Trophoblast cell (in vitro differentiated cells and primary cell): ENCODE measurements at regions not wholly inside any gene's neighbourhood (a gene's known extent, or its start where the extent isn't known, plus 50 kb on each side); places are given as distances from the start of the nearest gene placed in this dataset.

Experiments
- DNase-seq, 2 donors: peaks; one replicate each; pipeline ENCODE4 v3.0.0-alpha.2; 2016
- H2AFZ ChIP-seq: 2 replicates; pipeline ENCODE4 v1.6.1; 2013; ENCODE audit warnings: low read length, moderate library complexity, mild to moderate bottlenecking; ENCODE audit not compliant: insufficient read depth, poor library complexity
- H2AK5ac ChIP-seq: 2 replicates; pipeline ENCODE4 v1.6.1; 2013; ENCODE audit warnings: mild to moderate bottlenecking, low read length
- H2BK120ac ChIP-seq: 2 replicates; pipeline ENCODE4 v1.6.1; 2013; ENCODE audit warnings: low read length, mild to moderate bottlenecking, moderate library complexity; ENCODE audit not compliant: insufficient read depth, poor library complexity
- H2BK12ac ChIP-seq: 2 replicates; pipeline ENCODE4 v1.6.1; 2013; ENCODE audit warnings: mild to moderate bottlenecking, low read length, moderate library complexity
- H2BK5ac ChIP-seq: 2 replicates; pipeline ENCODE4 v1.6.1; 2013; ENCODE audit warnings: low read length, low read depth, moderate library complexity, mild to moderate bottlenecking; ENCODE audit not compliant: poor library complexity
- H3K14ac ChIP-seq: 2 replicates; pipeline ENCODE4 v1.6.1; 2013; ENCODE audit warnings: mild to moderate bottlenecking, low read length
- H3K18ac ChIP-seq: 2 replicates; pipeline ENCODE4 v1.6.1; 2013; ENCODE audit warnings: mild to moderate bottlenecking, low read length
- H3K23ac ChIP-seq: 2 replicates; pipeline ENCODE4 v1.6.1; 2013; ENCODE audit warnings: low read length
- H3K27ac ChIP-seq: 2 replicates; pipeline ENCODE4 v1.5.1; 2013; ENCODE audit warnings: low read depth, mild to moderate bottlenecking, inconsistent platforms, low read length, moderate library complexity
- H3K27me3 ChIP-seq: 2 replicates; pipeline ENCODE4 v1.6.1; 2013; ENCODE audit warnings: inconsistent platforms, mild to moderate bottlenecking, low read length, moderate library complexity; ENCODE audit not compliant: insufficient read depth
- H3K36me3 ChIP-seq, 2 experiments: 1 replicate in 1 of 2; 2 replicates in 1 of 2; pipeline ENCODE4 v1.6.1; 2013; ENCODE audit warnings: low read length in 2 of 2, mild to moderate bottlenecking in 2 of 2, moderate library complexity in 1 of 2; ENCODE audit not compliant: insufficient read depth in 2 of 2, control insufficient read depth in 1 of 2
- H3K4ac ChIP-seq: 2 replicates; pipeline ENCODE4 v1.6.1; 2013; ENCODE audit warnings: low read depth, mild to moderate bottlenecking, low read length, moderate library complexity
- H3K4me1 ChIP-seq, 2 experiments: 1 replicate in 1 of 2; 2 replicates in 1 of 2; pipeline ENCODE4 v1.6.1; 2013; ENCODE audit warnings: low read length in 2 of 2, mild to moderate bottlenecking in 2 of 2, moderate library complexity in 1 of 2; ENCODE audit not compliant: insufficient read depth in 2 of 2, control insufficient read depth in 1 of 2
- H3K4me2 ChIP-seq: 2 replicates; pipeline ENCODE4 v1.6.1; 2013; ENCODE audit warnings: inconsistent platforms, mild to moderate bottlenecking, low read length, moderate library complexity
- H3K4me3 ChIP-seq: 2 replicates; pipeline ENCODE4 v1.5.1; 2013; ENCODE audit warnings: mild to moderate bottlenecking, low read depth, low read length, inconsistent platforms
- H3K79me1 ChIP-seq: one replicate; pipeline ENCODE4 v1.6.1; 2013; ENCODE audit warnings: low read length
- H3K79me2 ChIP-seq: 2 replicates; pipeline ENCODE4 v1.6.1; 2013; ENCODE audit warnings: low read length, mild to moderate bottlenecking; ENCODE audit not compliant: control insufficient read depth, insufficient read depth, poor library complexity
- H3K9ac ChIP-seq: 2 replicates; pipeline ENCODE4 v1.6.1; 2013; ENCODE audit warnings: mild to moderate bottlenecking, low read length
- H3K9me3 ChIP-seq: 2 replicates; pipeline ENCODE4 v1.6.1; 2013; ENCODE audit warnings: low read depth, mild to moderate bottlenecking, control low read depth, inconsistent platforms, low read length; ENCODE audit not compliant: insufficient read depth
- H4K12ac ChIP-seq: 2 replicates; pipeline ENCODE4 v1.6.1; 2013; ENCODE audit warnings: low read depth, mild to moderate bottlenecking, low read length, moderate library complexity
- H4K8ac ChIP-seq: 2 replicates; pipeline ENCODE4 v1.6.1; 2013; ENCODE audit warnings: low read depth, mild to moderate bottlenecking, low read length, moderate library complexity
- H4K91ac ChIP-seq: one replicate; pipeline ENCODE4 v1.6.1; 2013; ENCODE audit warnings: low read depth, mild to moderate bottlenecking, low read length, moderate library complexity
- WGBS: extraction: QIAGEN DNeasy Blood & Tissue Kit; methylation state at CpG from one replicate; pipeline ENCODE4 v1.1.7; 2013; ENCODE audit warnings: missing lambda C conversion rate; ENCODE audit not compliant: insufficient read length, insufficient coverage; ENCODE audit errors: extremely low coverage; 5-methylcytosine and 5-hydroxymethylcytosine counted together

DNA sequence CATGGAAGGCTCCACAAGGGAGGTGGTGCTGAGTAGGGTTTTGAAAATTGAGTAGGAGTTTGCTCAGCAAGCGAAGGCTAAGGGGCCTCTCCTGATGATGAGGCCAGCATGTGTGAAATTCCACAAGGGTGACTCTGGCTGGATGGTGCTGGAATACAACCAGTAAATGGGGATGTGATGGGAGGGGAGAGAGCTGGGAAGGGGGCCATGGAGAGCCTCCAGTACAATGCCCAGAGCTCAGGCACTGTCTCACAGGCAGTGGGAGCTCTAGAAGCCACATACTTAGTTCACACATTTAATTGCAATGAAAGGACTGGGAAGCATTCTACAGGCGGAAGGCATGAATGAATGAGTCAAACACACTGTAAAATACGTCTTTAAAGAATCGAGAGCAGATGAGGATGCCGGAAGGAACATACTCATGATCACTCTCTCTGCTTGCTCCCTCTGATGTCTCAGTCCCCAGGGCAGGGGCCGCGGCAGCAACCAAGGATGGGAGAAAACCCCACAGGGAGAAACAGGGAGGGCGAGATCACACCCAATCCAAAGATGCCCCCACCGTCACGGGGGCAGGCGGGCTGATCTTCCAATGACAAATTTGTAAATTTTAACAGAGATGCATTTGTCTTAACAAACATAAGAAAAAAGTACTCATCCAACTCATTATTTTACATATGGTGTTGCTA lies 261.0 kb downstream of the NSG2 start:
- H2AFZ ChIP-seq: no peak overlapping the region
- no peaks in the 10 kb centered on the region for H3K9me3 ChIP-seq
- H3K4me2 ChIP-seq: no peak overlapping the region
- H3K4me1 ChIP-seq: peaks cover 0 to under 1% of the 10 kb centered on the region in 2 experiments
- H2BK12ac ChIP-seq: no peak overlapping the region
- H3K27me3 ChIP-seq: no peaks in the 10 kb centered on the region
- no peak overlapping the region for H3K4ac ChIP-seq
- H3K18ac ChIP-seq: no peak overlapping the region
- H3K14ac ChIP-seq: no peak overlapping the region
- H3K79me1 ChIP-seq: no peaks in the 10 kb centered on the region
- no peak overlapping the region for H4K12ac ChIP-seq
- no CpG with 5 or more reads among the region's 11 CpGs for WGBS
- no peak overlapping the region for H3K23ac ChIP-seq
- H2BK5ac ChIP-seq: no peak overlapping the region
- no peak overlapping the region for H2AK5ac ChIP-seq
- no peaks in the 10 kb centered on the region for H3K79me2 ChIP-seq
- no peak overlapping the region for H3K4me3 ChIP-seq
- H3K9ac ChIP-seq: no peak overlapping the region
- no peak overlapping the region for H2BK120ac ChIP-seq
- H4K8ac ChIP-seq: no peak overlapping the region
- H3K36me3 ChIP-seq: no peaks in the 10 kb centered on the region
- no peak for DNase-seq
- H3K27ac ChIP-seq: no peak overlapping the region
- no peak overlapping the region for H4K91ac ChIP-seq

DNA sequence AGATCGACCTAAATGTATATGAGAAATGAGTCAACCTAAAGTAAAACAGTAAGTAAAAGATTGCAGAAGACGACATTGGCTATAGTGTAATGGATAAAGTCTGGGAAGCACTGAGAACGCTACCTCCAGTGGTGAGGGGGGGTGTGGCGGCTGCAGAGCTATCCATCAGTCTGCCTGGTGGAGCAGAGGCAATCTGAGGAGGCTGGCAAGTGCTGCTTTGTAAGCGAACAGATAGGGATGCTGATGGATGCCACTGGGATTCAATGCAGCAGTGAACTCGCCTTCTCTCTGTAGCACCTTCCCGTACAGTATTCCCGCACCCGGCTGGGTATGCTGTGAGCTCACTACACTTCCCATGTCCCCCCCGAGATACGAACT lies 261.5 kb downstream of the NSG2 start:
- no peak overlapping the region for H4K91ac ChIP-seq
- H2AFZ ChIP-seq: no peak overlapping the region
- no peaks in the 10 kb centered on the region for H3K9me3 ChIP-seq
- H4K8ac ChIP-seq: no peak overlapping the region
- H2BK5ac ChIP-seq: no peak overlapping the region
- no peak overlapping the region for H2AK5ac ChIP-seq
- H3K4me3 ChIP-seq: peak overlapping the region; percentile 39
- DNase-seq: no peak
- no peak overlapping the region for H3K4me2 ChIP-seq
- no peak overlapping the region for H2BK120ac ChIP-seq
- no CpG with 5 or more reads among the region's 11 CpGs for WGBS
- no peak overlapping the region for H3K23ac ChIP-seq
- no peaks in the 10 kb centered on the region for H3K36me3 ChIP-seq
- H3K4ac ChIP-seq: no peak overlapping the region
- H4K12ac ChIP-seq: no peak overlapping the region
- no peak overlapping the region for H3K14ac ChIP-seq
- no peak overlapping the region for H3K9ac ChIP-seq
- H3K79me2 ChIP-seq: no peaks in the 10 kb centered on the region
- H3K18ac ChIP-seq: no peak overlapping the region
- no peak overlapping the region for H3K27ac ChIP-seq
- no peaks in the 10 kb centered on the region for H3K27me3 ChIP-seq
- H3K79me1 ChIP-seq: no peaks in the 10 kb centered on the region
- peaks cover 0 to 3% of the 10 kb centered on the region in 2 experiments for H3K4me1 ChIP-seq
- H2BK12ac ChIP-seq: no peak overlapping the region

- H2BK120ac ChIP-seq: no peak overlapping the region
- H3K14ac ChIP-seq: no peak overlapping the region
- no peaks in the 10 kb centered on the region for H3K27me3 ChIP-seq
- no peaks in the 10 kb centered on the region for H3K36me3 ChIP-seq
- no peak overlapping the region for H2BK5ac ChIP-seq
- H3K23ac ChIP-seq: no peak overlapping the region
- H2AK5ac ChIP-seq: no peak overlapping the region
- H3K9me3 ChIP-seq: no peaks in the 10 kb centered on the region
- DNase-seq: no peak
- no peak overlapping the region for H3K9ac ChIP-seq
- H4K8ac ChIP-seq: no peak overlapping the region
- H3K79me1 ChIP-seq: no peaks in the 10 kb centered on the region
- no peak overlapping the region for H3K27ac ChIP-seq
- no peak overlapping the region for H3K4me3 ChIP-seq
- no peak overlapping the region for H4K12ac ChIP-seq
- no peaks in the 10 kb centered on the region for H3K79me2 ChIP-seq
- no peak overlapping the region for H2AFZ ChIP-seq
- no peak overlapping the region for H2BK12ac ChIP-seq
- no peak overlapping the region for H4K91ac ChIP-seq
- no peak overlapping the region for H3K4me2 ChIP-seq
- H3K18ac ChIP-seq: no peak overlapping the region
- no peak overlapping the region for H3K4ac ChIP-seq
- H3K4me1 ChIP-seq: peaks cover 0 to 6% of the 10 kb centered on the region in 2 experiments
- no CpG with 5 or more reads among the region's 12 CpGs for WGBS
Measured at GRCh38 chr5:174307656-174308271, 262.3 kb downstream of the NSG2 start.

DNA sequence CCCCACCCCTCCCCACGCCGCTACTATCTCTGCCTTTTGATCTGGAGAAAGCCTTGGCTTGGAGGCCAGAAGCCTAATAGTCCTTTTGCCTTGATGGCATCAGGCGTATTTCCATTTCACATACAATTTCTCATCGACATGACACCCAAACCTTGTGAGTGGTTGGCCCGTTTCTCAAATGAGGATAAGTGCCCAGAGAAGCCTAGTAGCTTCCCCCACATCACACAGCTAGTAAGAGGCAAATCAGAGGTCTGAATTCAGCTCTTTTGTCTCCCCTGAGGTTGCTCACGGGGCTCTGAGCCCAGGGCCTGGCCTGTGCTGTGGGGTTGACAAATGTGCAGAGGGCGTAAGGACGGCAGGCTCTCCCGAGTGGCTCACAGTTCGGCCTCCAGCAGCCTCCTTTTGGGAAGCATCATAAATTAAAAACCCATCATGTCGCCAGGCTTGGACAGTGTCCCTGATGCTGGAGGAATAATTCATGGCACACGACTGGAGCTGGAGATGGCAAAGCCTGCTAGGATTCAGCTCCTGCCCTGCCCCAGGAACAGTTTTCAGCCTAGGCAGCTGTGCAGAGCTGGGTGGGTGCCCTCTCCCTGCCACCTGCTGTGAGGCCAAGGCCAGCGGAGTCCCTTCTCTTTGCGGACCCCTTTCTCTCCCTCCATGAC lies 263.8 kb downstream of the NSG2 start:
- Histone ChIP-seq H3K4me2 (no peak overlapping the region), H3K18ac (no peak overlapping the region), H2AK5ac (no peak overlapping the region), H3K27ac (no peak overlapping the region), H2BK120ac (no peak overlapping the region), H3K9me3 (peaks cover 2% of the 10 kb centered on the region), H3K4me3 (no peak overlapping the region), H3K79me1 (no peaks in the 10 kb centered on the region), H3K4me1 (peaks cover 0 to 6% of the 10 kb centered on the region in 2 experiments), H3K23ac (no peak overlapping the region), H3K4ac (no peak overlapping the region), H3K27me3 (no peaks in the 10 kb centered on the region), H3K9ac (no peak overlapping the region), H4K12ac (no peak overlapping the region), H4K91ac (no peak overlapping the region), H2BK12ac (no peak overlapping the region), H4K8ac (no peak overlapping the region), H2AFZ (no peak overlapping the region), H3K14ac (no peak overlapping the region), H3K79me2 (no peaks in the 10 kb centered on the region), H3K36me3 (no peaks in the 10 kb centered on the region), H2BK5ac (no peak overlapping the region)
- WGBS: no CpG with 5 or more reads among the region's 14 CpGs
- no peak for DNase-seq
